ENCODE measurements at regions not wholly inside any gene's neighbourhood (a gene's known extent, or its start where the extent isn't known, plus 50 kb on each side); places are given as distances from the start of the nearest gene placed in this dataset.
"Not testable (repeated sequence)": the region's sequence is repeated elsewhere in the genome, so short reads cannot be mapped to it uniquely, and the experiment has no call there.

DNA sequence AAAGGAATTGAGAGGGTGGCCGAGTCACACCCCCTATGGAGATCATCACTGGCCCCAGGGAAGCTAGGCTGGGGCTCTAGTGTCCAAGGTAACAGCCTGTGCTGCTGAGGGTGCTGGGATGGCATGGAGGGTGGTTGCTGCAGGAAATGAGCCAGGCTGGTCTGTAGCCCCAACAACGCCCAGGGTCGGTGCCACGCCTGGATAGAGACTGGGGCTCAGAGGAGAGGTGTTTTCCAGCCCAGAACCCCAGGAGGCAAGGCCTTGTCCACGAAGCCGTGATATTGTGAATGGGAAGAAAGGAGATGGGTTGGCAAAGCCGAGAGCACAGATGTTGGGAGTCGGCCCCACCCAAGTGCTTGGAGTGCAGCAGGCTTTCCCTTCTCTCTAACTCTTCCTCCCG is 68.9 kb upstream of the ACTRT2 start:
- 72% methylated on average over 6 of the region's 9 CpGs for WGBS (ENCODE audit: insufficient coverage)
- H3K36me3 ChIP-seq (ENCODE audit: control insufficient read depth, insufficient read depth, low read length), result no peaks in the 10 kb centered on the region
- H3K27ac ChIP-seq (ENCODE audit: low read depth, low read length), result no peak overlapping the region
- no peak for DNase-seq (ENCODE audit: low read depth in 4 of 6, low spot score in 6 of 6)
- H3K4me3 ChIP-seq (ENCODE audit: low read depth, low read length), result no peak overlapping the region
- peaks cover 15% of the 10 kb centered on the region for H3K4me1 ChIP-seq (ENCODE audit: control insufficient read depth, insufficient read depth, low read length)
- H3K27me3 ChIP-seq (ENCODE audit: control insufficient read depth, insufficient read depth, low read length), result no peaks in the 10 kb centered on the region
- peaks cover 4% of the 10 kb centered on the region for H3K9me3 ChIP-seq (ENCODE audit: control insufficient read depth, insufficient read depth, low read length)

- H3K9me3 ChIP-seq (ENCODE audit: control insufficient read depth, insufficient read depth, low read length), result peaks cover 4% of the 10 kb centered on the region
- H3K36me3 ChIP-seq (ENCODE audit: control insufficient read depth, insufficient read depth, low read length), result no peaks in the 10 kb centered on the region
- no peaks in the 10 kb centered on the region for H3K27me3 ChIP-seq (ENCODE audit: control insufficient read depth, insufficient read depth, low read length)
- no peak overlapping the region for H3K27ac ChIP-seq (ENCODE audit: low read depth, low read length)
- 85% methylated on average over 6 of the region's 7 CpGs for WGBS (ENCODE audit: insufficient coverage)
- H3K4me1 ChIP-seq (ENCODE audit: control insufficient read depth, insufficient read depth, low read length), result peaks cover 14% of the 10 kb centered on the region
- H3K4me3 ChIP-seq (ENCODE audit: low read depth, low read length), result no peak overlapping the region
- no peak for DNase-seq (ENCODE audit: low read depth in 4 of 6, low spot score in 6 of 6)
These were observed 68.3 kb upstream of the ACTRT2 start for GRCh38 chr1:2952992-2953391.

DNA sequence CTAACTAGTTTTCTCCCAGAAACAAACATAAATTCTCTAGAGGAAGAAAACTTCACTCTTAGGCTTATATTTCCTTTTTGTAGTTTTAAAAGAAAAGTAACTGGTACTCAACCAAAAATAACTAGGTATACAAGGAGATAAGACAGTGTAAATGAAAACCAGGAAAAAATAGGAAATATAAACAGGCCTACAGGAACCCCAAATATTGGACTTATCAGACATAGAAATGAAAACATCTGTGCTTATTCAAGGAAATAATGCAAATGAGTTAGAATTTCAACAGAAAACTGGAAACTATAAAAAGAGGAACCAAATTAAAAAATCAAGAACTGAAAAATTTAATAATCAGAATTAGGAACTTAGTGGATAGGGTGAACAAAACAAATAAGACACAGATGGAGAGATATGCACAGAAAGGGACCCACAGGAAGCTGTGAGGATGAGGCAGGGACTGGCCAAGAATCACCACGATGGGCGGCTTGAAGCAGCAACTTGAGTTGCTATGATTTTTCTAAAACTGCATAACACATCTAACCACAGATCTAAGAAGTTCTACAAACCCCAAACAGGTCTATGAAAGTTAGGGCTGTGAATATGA is 67.5 kb upstream of the ACTRT2 start:
- Histone ChIP-seq H3K27me3 (ENCODE audit: control insufficient read depth, insufficient read depth, low read length) (no peaks in the 10 kb centered on the region), H3K4me3 (ENCODE audit: low read depth, low read length) (no peak overlapping the region), H3K9me3 (ENCODE audit: control insufficient read depth, insufficient read depth, low read length) (peaks cover 6% of the 10 kb centered on the region), H3K4me1 (ENCODE audit: control insufficient read depth, insufficient read depth, low read length) (peaks cover 6% of the 10 kb centered on the region), H3K27ac (ENCODE audit: low read depth, low read length) (no peak overlapping the region), H3K36me3 (ENCODE audit: control insufficient read depth, insufficient read depth, low read length) (no peaks in the 10 kb centered on the region)
- DNase-seq (ENCODE audit: low read depth in 4 of 6, low spot score in 6 of 6), result no peak
- WGBS (ENCODE audit: insufficient coverage), result no CpG with 5 or more reads among the region's 2 CpGs

DNA sequence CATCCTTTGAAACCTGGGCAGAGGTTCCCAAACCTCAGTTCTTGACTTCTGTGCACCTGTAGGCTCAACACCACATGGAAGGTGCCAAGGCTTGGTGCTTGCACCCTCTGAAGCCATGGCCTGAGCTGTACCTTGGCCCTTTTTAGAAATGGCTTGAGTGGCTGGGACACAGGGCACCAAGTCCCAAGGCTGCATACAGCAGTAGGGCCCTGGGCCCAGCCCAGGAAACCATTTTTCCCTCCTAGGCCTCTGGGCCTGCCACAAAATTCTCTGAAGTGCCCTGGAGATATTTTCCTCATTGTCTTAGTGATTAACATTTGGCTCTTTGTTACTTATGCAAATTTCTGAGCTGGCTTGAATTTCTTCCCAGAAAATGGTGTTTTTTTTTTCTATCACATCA is 65.6 kb upstream of the ACTRT2 start:
- Histone ChIP-seq H3K27me3 (ENCODE audit: control insufficient read depth, insufficient read depth, low read length) (no peaks in the 10 kb centered on the region), H3K36me3 (ENCODE audit: control insufficient read depth, insufficient read depth, low read length) (no peaks in the 10 kb centered on the region), H3K4me3 (ENCODE audit: low read depth, low read length) (no peak overlapping the region), H3K4me1 (ENCODE audit: control insufficient read depth, insufficient read depth, low read length) (no peaks in the 10 kb centered on the region), H3K9me3 (ENCODE audit: control insufficient read depth, insufficient read depth, low read length) (peaks cover 6% of the 10 kb centered on the region), H3K27ac (ENCODE audit: low read depth, low read length) (no peak overlapping the region)
- no peak for DNase-seq (ENCODE audit: low read depth in 4 of 6, low spot score in 6 of 6)

DNA sequence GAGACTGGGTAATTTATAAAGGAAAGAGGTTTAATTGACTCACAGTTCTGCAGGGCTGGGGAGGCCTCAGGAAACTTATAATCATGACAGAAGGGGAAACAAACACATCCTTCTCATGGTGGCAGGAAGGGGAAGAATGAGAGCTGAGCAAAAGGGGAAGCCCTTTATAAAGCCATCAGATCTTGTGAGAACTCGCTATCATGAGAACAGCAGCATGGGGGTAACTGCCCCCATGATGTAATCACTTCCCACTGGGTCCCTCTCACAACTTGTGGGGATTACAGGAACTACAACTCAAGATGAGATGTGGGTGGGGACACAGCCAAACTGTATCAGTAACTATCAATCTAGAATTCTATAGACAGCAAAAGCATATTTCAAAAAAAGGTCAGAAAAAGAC is 64.7 kb upstream of the ACTRT2 start:
- H3K4me3 ChIP-seq (ENCODE audit: low read depth, low read length), result no peak overlapping the region
- no peak overlapping the region for H3K27ac ChIP-seq (ENCODE audit: low read depth, low read length)
- DNase-seq (ENCODE audit: low read depth in 4 of 6, low spot score in 6 of 6), result no peak
- H3K27me3 ChIP-seq (ENCODE audit: control insufficient read depth, insufficient read depth, low read length), result no peaks in the 10 kb centered on the region
- WGBS (ENCODE audit: insufficient coverage), result no CpG with 5 or more reads among the region's 1 CpG
- peaks cover 6% of the 10 kb centered on the region for H3K9me3 ChIP-seq (ENCODE audit: control insufficient read depth, insufficient read depth, low read length)
- no peaks in the 10 kb centered on the region for H3K4me1 ChIP-seq (ENCODE audit: control insufficient read depth, insufficient read depth, low read length)
- no peaks in the 10 kb centered on the region for H3K36me3 ChIP-seq (ENCODE audit: control insufficient read depth, insufficient read depth, low read length)

DNA sequence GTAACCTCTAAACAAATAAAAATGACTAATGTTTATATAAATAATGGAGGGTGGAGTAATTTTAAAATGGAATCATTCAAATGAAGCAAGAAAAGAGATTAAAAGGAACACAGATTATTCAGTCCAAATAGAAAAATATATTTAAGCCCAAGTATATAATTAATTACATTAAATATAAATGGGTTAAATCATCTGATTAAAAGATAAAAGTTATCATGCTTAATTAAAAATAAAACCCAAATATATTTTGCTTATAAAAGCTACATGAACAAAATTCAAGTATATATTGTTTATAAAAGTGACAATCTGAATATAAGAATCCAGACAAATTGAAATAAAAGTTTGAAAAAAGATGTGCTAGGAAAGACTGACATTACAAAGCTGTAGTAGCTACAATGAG is 63.9 kb upstream of the ACTRT2 start:
- Histone ChIP-seq H3K4me3 (ENCODE audit: low read depth, low read length) (no peak overlapping the region), H3K27ac (ENCODE audit: low read depth, low read length) (no peak overlapping the region), H3K9me3 (ENCODE audit: control insufficient read depth, insufficient read depth, low read length) (peaks cover 6% of the 10 kb centered on the region), H3K27me3 (ENCODE audit: control insufficient read depth, insufficient read depth, low read length) (no peaks in the 10 kb centered on the region), H3K36me3 (ENCODE audit: control insufficient read depth, insufficient read depth, low read length) (no peaks in the 10 kb centered on the region), H3K4me1 (ENCODE audit: control insufficient read depth, insufficient read depth, low read length) (no peaks in the 10 kb centered on the region)
- DNase-seq (ENCODE audit: low read depth in 4 of 6, low spot score in 6 of 6), result no peak

DNA sequence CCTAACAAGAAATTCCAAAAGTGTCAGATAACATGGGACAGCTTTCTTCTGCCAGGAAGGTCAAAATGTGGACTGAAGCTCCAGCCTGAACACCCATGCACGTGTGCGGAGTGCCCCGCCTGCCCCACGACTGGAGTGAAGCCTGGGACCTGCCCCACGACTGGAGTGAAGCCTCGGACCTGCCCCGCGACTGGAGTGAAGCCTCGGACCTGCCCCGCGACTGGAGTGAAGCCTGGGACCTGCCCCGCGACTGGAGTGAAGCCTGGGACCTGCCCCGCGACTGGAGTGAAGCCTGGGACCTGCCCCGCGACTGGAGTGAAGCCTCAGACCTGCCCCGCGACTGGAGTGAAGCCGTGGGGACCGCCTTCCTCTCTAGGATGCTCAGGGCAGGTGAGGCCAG is 61.4 kb upstream of the ACTRT2 start:
- WGBS (ENCODE audit: insufficient coverage), result 78% methylated on average over 21 of the region's 21 CpGs
- H3K27ac ChIP-seq (ENCODE audit: low read depth, low read length); H3K4me3 ChIP-seq (ENCODE audit: low read depth, low read length); H3K9me3 ChIP-seq (ENCODE audit: control insufficient read depth, insufficient read depth, low read length); H3K36me3 ChIP-seq (ENCODE audit: control insufficient read depth, insufficient read depth, low read length); H3K27me3 ChIP-seq (ENCODE audit: control insufficient read depth, insufficient read depth, low read length); H3K4me1 ChIP-seq (ENCODE audit: control insufficient read depth, insufficient read depth, low read length); DNase-seq (ENCODE audit: low read depth in 4 of 6, low spot score in 6 of 6): not testable (repeated sequence)

DNA sequence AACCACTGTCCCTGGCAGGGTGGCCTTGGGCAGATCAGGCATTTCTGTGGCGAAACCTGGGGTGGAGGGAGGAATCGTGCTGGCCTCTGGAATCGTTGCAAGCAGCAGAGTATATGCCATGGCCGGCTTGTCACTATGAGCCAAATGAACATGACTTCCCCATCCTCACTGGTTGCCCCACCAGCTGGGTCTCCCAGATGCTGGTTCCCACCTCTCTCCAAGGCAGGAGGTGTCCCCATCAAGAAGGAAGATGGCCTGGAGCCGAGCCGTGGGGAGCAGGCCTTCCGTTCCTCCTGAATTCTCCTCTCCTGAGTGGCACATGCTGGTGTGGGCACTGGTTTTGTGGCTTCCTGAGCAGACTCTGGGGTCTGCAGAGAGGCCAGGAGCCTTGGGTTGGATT is 60.2 kb upstream of the ACTRT2 start:
- no peaks in the 10 kb centered on the region for H3K27me3 ChIP-seq (ENCODE audit: control insufficient read depth, insufficient read depth, low read length)
- H3K36me3 ChIP-seq (ENCODE audit: control insufficient read depth, insufficient read depth, low read length), result no peaks in the 10 kb centered on the region
- H3K9me3 ChIP-seq (ENCODE audit: control insufficient read depth, insufficient read depth, low read length), result peaks cover 2% of the 10 kb centered on the region
- H3K27ac ChIP-seq (ENCODE audit: low read depth, low read length), result no peak overlapping the region
- no peak overlapping the region for H3K4me3 ChIP-seq (ENCODE audit: low read depth, low read length)
- peaks cover 1% of the 10 kb centered on the region for H3K4me1 ChIP-seq (ENCODE audit: control insufficient read depth, insufficient read depth, low read length)
- WGBS (ENCODE audit: insufficient coverage), result 94% methylated on average over 6 of the region's 7 CpGs
- no peak for DNase-seq (ENCODE audit: low read depth in 4 of 6, low spot score in 6 of 6)

GRCh38 chr1:2961661-2962060 is 59.6 kb upstream of the ACTRT2 start:
- no peak overlapping the region for H3K27ac ChIP-seq (ENCODE audit: low read depth, low read length)
- H3K36me3 ChIP-seq (ENCODE audit: control insufficient read depth, insufficient read depth, low read length), result peaks cover 2% of the 10 kb centered on the region
- no peak for DNase-seq (ENCODE audit: low read depth in 4 of 6, low spot score in 6 of 6)
- H3K27me3 ChIP-seq (ENCODE audit: control insufficient read depth, insufficient read depth, low read length), result no peaks in the 10 kb centered on the region
- WGBS (ENCODE audit: insufficient coverage), result 95% methylated on average over 14 of the region's 14 CpGs
- H3K9me3 ChIP-seq (ENCODE audit: control insufficient read depth, insufficient read depth, low read length), result peaks cover 2% of the 10 kb centered on the region
- no peak overlapping the region for H3K4me3 ChIP-seq (ENCODE audit: low read depth, low read length)
- H3K4me1 ChIP-seq (ENCODE audit: control insufficient read depth, insufficient read depth, low read length), result peaks cover 7% of the 10 kb centered on the region

DNA sequence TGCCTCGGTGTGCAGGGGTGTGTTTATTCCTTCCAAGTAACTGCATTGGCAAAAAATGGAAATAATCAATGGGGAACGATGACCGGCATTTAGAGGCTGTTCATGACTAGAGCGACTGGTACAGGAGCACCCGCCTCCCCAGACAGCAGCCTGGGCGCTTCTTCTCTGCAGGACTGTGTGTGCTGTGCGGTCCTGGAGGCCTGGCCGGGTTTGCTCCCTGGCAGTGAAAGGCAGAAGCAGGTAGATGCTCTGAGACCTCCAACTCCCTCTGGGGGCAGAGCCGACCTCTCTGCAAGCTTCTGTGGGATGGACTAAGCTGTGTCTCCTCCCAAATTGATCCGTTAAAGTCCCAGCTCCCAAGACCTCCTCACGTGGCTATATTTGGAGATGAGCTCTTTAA is 59.2 kb upstream of the ACTRT2 start:
- H3K9me3 ChIP-seq (ENCODE audit: control insufficient read depth, insufficient read depth, low read length), result peaks cover 2% of the 10 kb centered on the region
- DNase-seq (ENCODE audit: low read depth in 4 of 6, low spot score in 6 of 6), result no peak
- peaks cover 2% of the 10 kb centered on the region for H3K36me3 ChIP-seq (ENCODE audit: control insufficient read depth, insufficient read depth, low read length)
- H3K4me1 ChIP-seq (ENCODE audit: control insufficient read depth, insufficient read depth, low read length), result peaks cover 11% of the 10 kb centered on the region
- no peaks in the 10 kb centered on the region for H3K27me3 ChIP-seq (ENCODE audit: control insufficient read depth, insufficient read depth, low read length)
- no peak overlapping the region for H3K27ac ChIP-seq (ENCODE audit: low read depth, low read length)
- no peak overlapping the region for H3K4me3 ChIP-seq (ENCODE audit: low read depth, low read length)
- 85% methylated on average over 9 of the region's 11 CpGs for WGBS (ENCODE audit: insufficient coverage)
